Brain pericyte (primary cell): ENCODE measurements at regions not wholly inside any gene's neighbourhood (a gene's known extent, or its start where the extent isn't known, plus 50 kb on each side); places are given as distances from the start of the nearest gene placed in this dataset.
"Not testable (repeated sequence)": the region's sequence is repeated elsewhere in the genome, so short reads cannot be mapped to it uniquely, and the experiment has no call there.

Experiments used
- DNase-seq: peaks from one replicate; pipeline ENCODE4 v3.0.0-alpha.2; 2012; ENCODE audit warnings: low read depth, low spot score

GRCh38 chr2:160550048-160550447, 56.4 kb upstream of the RBMS1 start:
- DNase-seq = no peak

DNA sequence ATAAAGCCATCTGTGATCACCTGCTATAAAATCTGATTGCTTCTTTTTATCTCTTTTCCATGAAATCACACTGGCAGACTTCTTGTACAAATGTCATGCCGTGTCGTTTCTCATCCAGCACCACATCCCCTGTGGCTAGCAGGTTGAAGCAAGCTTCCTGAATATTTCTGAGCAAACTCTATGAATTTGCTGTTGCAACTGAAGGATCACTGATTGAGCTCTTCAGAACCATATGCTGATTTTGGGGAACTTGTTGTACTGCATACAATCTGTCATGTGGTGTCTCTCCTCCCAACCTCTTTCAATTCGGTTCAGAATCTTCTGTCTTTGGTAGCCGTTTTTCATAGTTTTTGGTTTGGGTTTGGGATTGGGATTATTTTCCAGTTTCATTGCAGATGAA, 57.7 kb upstream of the RBMS1 start:
- no peak for DNase-seq

- no peak for DNase-seq
Measured at GRCh38 chr2:160555420-160556071, 61.9 kb upstream of the RBMS1 start.

DNA sequence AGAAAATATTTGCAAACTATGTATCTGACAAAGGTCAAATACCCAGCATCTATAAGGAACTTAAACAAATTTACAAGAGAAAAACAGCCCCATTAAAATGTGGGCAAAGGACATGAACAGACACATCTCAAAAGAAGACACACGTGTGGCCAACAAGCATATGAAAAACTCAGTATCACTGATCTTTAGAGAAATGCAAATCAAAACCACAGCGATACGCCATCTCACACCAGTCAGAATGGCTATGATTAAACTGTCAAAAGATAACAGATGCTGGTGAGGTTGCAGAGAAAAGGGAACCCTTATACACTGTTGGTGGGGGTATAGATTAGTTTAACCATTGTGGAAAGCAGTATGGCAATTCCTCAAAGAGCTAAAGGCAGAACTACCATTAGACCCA, 64.3 kb upstream of the RBMS1 start:
- DNase-seq = no peak

GRCh38 chr2:160558531-160558930, 64.9 kb upstream of the RBMS1 start:
- DNase-seq = no peak

GRCh38 chr2:160561551-160562295, 68.1 kb upstream of the RBMS1 start:
- no peak for DNase-seq

DNA sequence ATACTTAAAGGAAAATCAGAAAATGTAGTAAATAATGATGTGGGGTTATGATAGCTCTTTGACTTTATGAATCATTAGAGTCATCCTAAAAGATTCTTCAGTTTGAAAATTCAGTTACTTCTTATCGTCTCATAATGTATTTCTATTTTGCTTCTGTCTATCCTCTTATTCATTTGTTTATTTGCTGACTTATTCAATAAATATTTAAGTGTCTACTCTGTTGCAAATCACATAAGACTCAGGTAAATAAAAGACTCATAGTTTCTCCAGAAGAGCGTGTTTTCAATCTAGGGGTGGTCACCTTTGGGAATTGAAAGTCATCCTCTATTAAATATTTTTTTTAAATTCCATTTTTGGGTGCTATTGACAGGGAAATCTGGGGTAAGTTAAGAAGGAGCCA, 69.1 kb upstream of the RBMS1 start:
- DNase-seq = no peak

DNA sequence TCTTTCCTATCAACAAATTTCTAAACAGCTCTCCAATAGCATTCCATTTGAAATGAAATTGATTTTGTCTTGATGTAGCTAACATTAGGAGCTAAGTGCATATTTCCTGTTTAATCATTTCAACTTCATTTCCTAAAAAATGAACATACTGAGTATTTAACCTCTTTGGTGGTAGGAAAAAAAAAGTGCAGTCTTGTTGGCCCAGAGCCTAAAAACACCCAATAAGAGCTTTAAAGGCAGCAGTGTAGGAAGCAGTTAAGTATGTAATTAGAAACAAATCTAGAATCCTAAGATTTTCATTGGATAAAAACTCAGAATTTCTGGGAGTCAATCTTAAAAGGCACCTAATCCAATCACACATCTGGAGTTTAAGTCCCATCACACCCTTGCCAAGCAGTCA, 71.0 kb upstream of the RBMS1 start:
- DNase-seq = no peak

GRCh38 chr2:160565099-160565845, 71.7 kb upstream of the RBMS1 start:
- DNase-seq = no peak

DNA sequence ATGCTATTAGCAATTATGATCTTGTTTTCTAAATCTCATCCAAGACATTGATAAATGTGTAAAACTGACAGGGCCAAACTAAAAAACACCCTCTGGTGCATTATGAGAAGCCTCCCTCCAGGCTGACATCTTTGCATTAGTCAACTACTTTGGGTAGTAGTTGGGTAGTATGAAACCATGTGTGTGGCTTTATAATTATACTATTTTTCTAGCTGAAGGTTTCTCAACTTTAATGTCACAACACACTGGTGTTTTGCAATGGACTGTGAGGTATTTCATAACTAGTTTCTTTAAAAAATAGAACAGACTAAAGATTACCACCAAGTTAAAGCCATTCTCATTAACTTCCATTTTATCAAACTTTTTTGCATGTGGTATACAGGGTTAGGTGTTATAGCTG, 73.1 kb upstream of the RBMS1 start:
- DNase-seq = no peak

DNA sequence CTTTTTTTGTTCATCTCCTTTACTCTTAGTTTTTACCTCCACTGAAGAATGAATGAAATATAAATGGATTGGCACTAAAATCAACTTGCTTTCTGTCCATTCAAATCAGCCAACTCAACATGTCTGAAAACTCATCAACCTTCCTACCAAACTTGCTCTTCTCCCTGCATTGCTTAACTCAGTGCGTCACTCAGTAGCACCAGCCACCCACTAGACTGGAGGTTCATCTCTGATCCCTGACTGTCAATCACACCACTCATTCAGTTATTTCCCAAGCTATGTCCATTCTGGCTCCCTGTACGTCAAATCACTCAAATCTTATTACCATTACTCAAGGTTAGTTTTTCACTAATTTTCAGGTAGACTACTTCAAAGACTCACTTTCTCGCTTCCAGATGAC, 75.2 kb upstream of the RBMS1 start:
- no peak for DNase-seq

DNA sequence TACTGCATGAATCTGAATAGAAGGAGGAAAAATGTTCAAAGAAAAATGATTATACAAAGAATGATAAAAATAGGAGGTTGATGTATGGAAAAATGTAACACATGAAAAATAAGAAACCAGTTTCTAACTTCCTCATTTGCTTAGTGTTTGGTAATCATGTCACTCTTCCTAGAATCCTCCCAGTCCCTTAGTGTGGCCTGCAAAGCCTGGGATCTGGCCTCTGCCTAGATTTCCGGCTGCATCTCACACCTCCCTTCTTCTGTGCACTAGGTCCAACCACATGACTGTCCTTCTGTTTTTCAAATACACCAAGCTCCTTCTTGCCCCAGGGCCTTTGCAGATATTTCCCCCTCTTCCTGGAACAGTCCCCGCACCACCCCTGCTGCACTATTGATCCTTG, 76.8 kb upstream of the RBMS1 start:
- no peak for DNase-seq

GRCh38 chr2:160574468-160575140, 81.0 kb upstream of the RBMS1 start:
- no peak for DNase-seq

- no peak for DNase-seq
Measured at GRCh38 chr2:160575368-160575767, 81.8 kb upstream of the RBMS1 start.

DNA sequence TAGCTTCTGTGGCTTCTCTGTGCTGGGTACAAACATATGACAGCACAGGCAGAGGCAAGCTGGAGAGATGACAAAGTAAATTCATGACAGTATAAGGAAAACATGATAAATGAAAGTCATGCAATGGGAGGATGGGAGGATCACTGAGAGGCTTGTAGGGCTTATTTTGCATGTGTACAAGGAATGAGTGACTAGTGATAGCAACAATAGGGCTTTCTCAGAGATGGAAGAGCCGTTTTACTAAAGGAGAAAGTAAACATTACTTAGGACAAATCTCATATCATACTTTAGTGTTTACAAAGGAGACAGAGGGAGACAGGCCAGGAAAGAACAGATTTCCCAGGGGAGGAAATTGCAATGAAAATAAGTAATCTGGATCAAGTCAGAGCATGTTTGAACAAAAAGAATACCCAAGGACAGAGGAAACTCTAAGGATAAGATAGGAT, 82.5 kb upstream of the RBMS1 start:
- peak; percentile 24 for DNase-seq

DNA sequence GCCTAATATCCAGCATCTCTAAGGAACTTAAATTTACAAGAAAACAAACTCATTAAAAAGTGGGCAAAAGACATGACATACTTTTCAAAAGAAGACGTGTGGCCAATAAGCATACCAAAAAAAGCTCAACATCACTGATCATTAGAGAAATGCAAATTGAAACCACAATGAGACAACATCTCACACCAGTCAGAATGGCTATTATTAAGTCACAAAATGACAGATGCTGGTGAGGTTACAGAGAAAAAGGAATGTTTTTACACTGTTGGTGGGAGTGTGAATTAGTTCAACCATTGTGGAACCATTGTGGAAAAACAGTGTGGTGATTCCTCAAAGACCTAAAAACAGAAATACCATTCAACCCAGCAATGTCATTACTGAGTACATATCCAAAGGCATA, 83.5 kb upstream of the RBMS1 start:
- not testable (repeated sequence) for DNase-seq

GRCh38 chr2:160581035-160581434, 87.4 kb upstream of the RBMS1 start:
- no peak for DNase-seq

GRCh38 chr2:160581448-160581847, 87.8 kb upstream of the RBMS1 start:
- no peak for DNase-seq

DNA sequence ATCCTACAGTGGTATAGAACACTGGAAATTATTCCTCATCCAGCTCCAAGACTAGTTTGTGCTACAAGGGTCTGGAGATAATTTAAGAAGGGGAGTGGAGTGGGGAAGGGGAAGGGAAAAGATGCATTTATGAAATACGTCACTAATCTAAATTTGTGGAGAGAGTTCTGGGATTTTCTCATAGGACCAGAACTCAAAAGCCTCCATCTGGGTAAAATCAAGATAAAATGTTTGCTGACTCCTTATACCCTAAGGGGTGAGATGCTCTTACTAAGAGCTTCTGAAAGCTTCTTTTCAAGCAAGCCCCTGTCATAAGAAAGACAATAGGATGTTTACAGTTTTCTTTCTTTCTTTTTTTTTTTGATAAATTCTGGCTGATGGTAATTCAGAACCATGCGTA, 88.5 kb upstream of the RBMS1 start:
- DNase-seq = no peak

GRCh38 chr2:160582490-160583145, 89.0 kb upstream of the RBMS1 start:
- no peak for DNase-seq

- no peak for DNase-seq
Measured at GRCh38 chr2:160583146-160583535, 89.5 kb upstream of the RBMS1 start.
